Activated CD8-positive, alpha-beta memory T cell treated with anti-CD3 and anti-CD28 coated beads for 48 hours (primary cell): ENCODE measurements at regions not wholly inside any gene's neighbourhood (a gene's known extent, or its start where the extent isn't known, plus 50 kb on each side); places are given as distances from the start of the nearest gene placed in this dataset.

Experiments used
- DNase-seq, 3 experiments: peaks; one replicate each; pipeline ENCODE4 v3.0.0-alpha.2; 2020; ENCODE audit warnings: low read depth in 2 of 3, low spot score in 2 of 3

GRCh38 chr14:22003461-22003860 is 329.8 kb upstream of the OR4E1 start:
- DNase-seq, result no peak

GRCh38 chr14:22002860-22003284 is 329.3 kb upstream of the OR4E1 start:
- DNase-seq, result peak in 1 of 3 experiments; percentile 42

- DNase-seq, result no peak
These were observed 325.8 kb upstream of the OR4E1 start for GRCh38 chr14:21999402-21999801.

- no peak for DNase-seq
These were observed 323.7 kb upstream of the OR4E1 start for GRCh38 chr14:21997300-21997699.

- DNase-seq, result no peak
These were observed 321.7 kb upstream of the OR4E1 start for GRCh38 chr14:21995332-21995731.

GRCh38 chr14:21993837-21994236 is 320.2 kb upstream of the OR4E1 start:
- no peak for DNase-seq

GRCh38 chr14:21993070-21993469 is 319.5 kb upstream of the OR4E1 start:
- no peak for DNase-seq

GRCh38 chr14:21991130-21991529 is 317.5 kb upstream of the OR4E1 start:
- DNase-seq, result no peak

GRCh38 chr14:21990116-21990515 is 316.5 kb upstream of the OR4E1 start:
- no peak for DNase-seq

- DNase-seq, result no peak
These were observed 315.5 kb upstream of the OR4E1 start for GRCh38 chr14:21989090-21989489.

- no peak for DNase-seq
These were observed 314.8 kb upstream of the OR4E1 start for GRCh38 chr14:21988413-21988812.

GRCh38 chr14:21987937-21988336 is 314.3 kb upstream of the OR4E1 start:
- DNase-seq, result no peak

GRCh38 chr14:21985081-21985480 is 311.5 kb upstream of the OR4E1 start:
- no peak for DNase-seq

GRCh38 chr14:21978999-21979314 is 305.3 kb upstream of the OR4E1 start:
- DNase-seq, result no peak

- DNase-seq, result no peak
These were observed 304.8 kb upstream of the OR4E1 start for GRCh38 chr14:21978184-21978998.

- no peak for DNase-seq
These were observed 301.1 kb upstream of the OR4E1 start for GRCh38 chr14:21974741-21975140.

GRCh38 chr14:21965042-21965441 is 291.4 kb upstream of the OR4E1 start:
- DNase-seq, result no peak

- no peak for DNase-seq
These were observed 290.6 kb upstream of the OR4E1 start for GRCh38 chr14:21964180-21964579.

GRCh38 chr14:21960636-21961035 is 287.0 kb upstream of the OR4E1 start:
- no peak for DNase-seq

GRCh38 chr14:21941885-21942284 is 268.3 kb upstream of the OR4E1 start:
- DNase-seq, result no peak

- no peak for DNase-seq
These were observed 267.6 kb upstream of the OR4E1 start for GRCh38 chr14:21940887-21941856.

- no peak for DNase-seq
These were observed 266.2 kb upstream of the OR4E1 start for GRCh38 chr14:21939836-21940235.
